ENCODE measurements at regions not wholly inside any gene's neighbourhood (a gene's known extent, or its start where the extent isn't known, plus 50 kb on each side); places are given as distances from the start of the nearest gene placed in this dataset.

- no peaks in the 10 kb centered on the region for H3K79me2 ChIP-seq (ENCODE audit: insufficient read depth)
- no peaks in the 10 kb centered on the region for H3K4me1 ChIP-seq (ENCODE audit: control insufficient read depth in 1 of 2, insufficient read depth in 2 of 2, low read depth in 1 of 2, low read length in 1 of 2)
- ChIA-PET POLR2A (no interaction called here), CTCF (no interaction called here)
- no peaks in the 10 kb centered on the region for H3K27me3 ChIP-seq (ENCODE audit: insufficient read depth)
- H3K4me3 ChIP-seq (ENCODE audit: low read depth in 2 of 2, low read length in 1 of 2) = no peak overlapping the region
- no peak overlapping the region for H3K4me2 ChIP-seq
- TF ChIP-seq CHD2 (IDR thresholded peaks at IDR 0.05; ENCODE audit: low read length, partially characterized antibody) (no peak), ZBTB33 (IDR thresholded peaks at IDR 0.05; ENCODE audit: borderline replicate concordance, low read depth) (no peak), MXI1 (IDR thresholded peaks at IDR 0.05; ENCODE audit: low read depth, low read length) (no peak), SMC3 (IDR thresholded peaks at IDR 0.05; ENCODE audit: low read depth, low read length) (no peak), GABPA (IDR thresholded peaks at IDR 0.05; ENCODE audit: low read depth) (no peak), TCF12 (IDR thresholded peaks at IDR 0.05) (no peak), NRF1 (IDR thresholded peaks at IDR 0.05; ENCODE audit: low read depth, low read length) (no peak), FOXJ3 (CRISPR knock-in tag; IDR thresholded peaks at IDR 0.05) (no peak), GATA2 (CRISPR knock-in tag; IDR thresholded peaks at IDR 0.05) (no peak), TEAD4 (IDR thresholded peaks at IDR 0.05; ENCODE audit: borderline replicate concordance, insufficient read depth) (no peak), FOSL2 (IDR thresholded peaks at IDR 0.05; ENCODE audit: borderline replicate concordance, low read depth) (no peak), ELF1 (IDR thresholded peaks at IDR 0.05) (no peak), YY1 (IDR thresholded peaks at IDR 0.05; ENCODE audit: low read depth) (no peak), RXRA (IDR thresholded peaks at IDR 0.05; ENCODE audit: borderline replicate concordance, low read depth) (no peak), MEF2A (IDR thresholded peaks at IDR 0.05; ENCODE audit: borderline replicate concordance, low read depth) (no peak)
- TF ChIP-seq, protein P1, sequence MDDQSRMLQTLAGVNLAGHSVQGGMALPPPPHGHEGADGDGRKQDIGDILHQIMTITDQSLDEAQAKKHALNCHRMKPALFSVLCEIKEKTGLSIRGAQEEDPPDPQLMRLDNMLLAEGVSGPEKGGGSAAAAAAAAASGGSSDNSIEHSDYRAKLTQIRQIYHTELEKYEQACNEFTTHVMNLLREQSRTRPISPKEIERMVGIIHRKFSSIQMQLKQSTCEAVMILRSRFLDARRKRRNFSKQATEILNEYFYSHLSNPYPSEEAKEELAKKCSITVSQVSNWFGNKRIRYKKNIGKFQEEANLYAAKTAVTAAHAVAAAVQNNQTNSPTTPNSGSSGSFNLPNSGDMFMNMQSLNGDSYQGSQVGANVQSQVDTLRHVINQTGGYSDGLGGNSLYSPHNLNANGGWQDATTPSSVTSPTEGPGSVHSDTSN (IDR thresholded peaks at IDR 0.05) = no peak
- TF ChIP-seq, protein P2, sequence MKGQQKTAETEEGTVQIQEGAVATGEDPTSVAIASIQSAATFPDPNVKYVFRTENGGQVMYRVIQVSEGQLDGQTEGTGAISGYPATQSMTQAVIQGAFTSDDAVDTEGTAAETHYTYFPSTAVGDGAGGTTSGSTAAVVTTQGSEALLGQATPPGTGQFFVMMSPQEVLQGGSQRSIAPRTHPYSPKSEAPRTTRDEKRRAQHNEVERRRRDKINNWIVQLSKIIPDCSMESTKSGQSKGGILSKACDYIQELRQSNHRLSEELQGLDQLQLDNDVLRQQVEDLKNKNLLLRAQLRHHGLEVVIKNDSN (IDR thresholded peaks at IDR 0.05; ENCODE audit: borderline replicate concordance, low read depth) = no peak
- TF ChIP-seq, protein P3, sequence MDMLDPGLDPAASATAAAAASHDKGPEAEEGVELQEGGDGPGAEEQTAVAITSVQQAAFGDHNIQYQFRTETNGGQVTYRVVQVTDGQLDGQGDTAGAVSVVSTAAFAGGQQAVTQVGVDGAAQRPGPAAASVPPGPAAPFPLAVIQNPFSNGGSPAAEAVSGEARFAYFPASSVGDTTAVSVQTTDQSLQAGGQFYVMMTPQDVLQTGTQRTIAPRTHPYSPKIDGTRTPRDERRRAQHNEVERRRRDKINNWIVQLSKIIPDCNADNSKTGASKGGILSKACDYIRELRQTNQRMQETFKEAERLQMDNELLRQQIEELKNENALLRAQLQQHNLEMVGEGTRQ (IDR thresholded peaks at IDR 0.05; ENCODE audit: borderline replicate concordance, low read depth, low read length) = no peak
- no peaks in the 10 kb centered on the region for H3F3A ChIP-seq (replicated peaks; ENCODE audit: insufficient read depth)
- H3K9ac ChIP-seq = no peak overlapping the region
- WGBS (ENCODE audit: low lambda C conversion rate) = 0% methylated on average over 2 of the region's 2 CpGs
- no peaks in the 10 kb centered on the region for H3K36me3 ChIP-seq (replicated peaks in 1 of 2; ENCODE audit: control insufficient read depth in 1 of 2, insufficient read depth in 2 of 2, low read length in 1 of 2)
- no peak for DNase-seq
- H3K9me3 ChIP-seq = no peaks in the 10 kb centered on the region
- H3K27ac ChIP-seq (ENCODE audit: low read depth in 2 of 2, low read length in 1 of 2) = no peak overlapping the region
- H3K9me2 ChIP-seq = no peaks in the 10 kb centered on the region
- no peak overlapping the region for H2AFZ ChIP-seq (ENCODE audit: low read depth)
- no peaks in the 10 kb centered on the region for H4K20me1 ChIP-seq (ENCODE audit: insufficient read depth)
Observed at GRCh38 chr3:167033866-167034265, 346.2 kb downstream of the ZBBX start.
